Vagina (tissue), 2 donors: ENCODE measurements at regions not wholly inside any gene's neighbourhood (a gene's known extent, or its start where the extent isn't known, plus 50 kb on each side); places are given as distances from the start of the nearest gene placed in this dataset.

ENCODE experiments used
- DNase-seq, 2 donors: peaks; one replicate each; pipeline ENCODE4 v3.0.0-alpha.2; 2017; ENCODE audit errors: extremely low spot score in 2 of 2
- H3K27ac ChIP-seq: fragments of 200-600 bp; sonication (generic); one replicate; pipeline ENCODE4 v1.5.1; 2019
- H3K27me3 ChIP-seq: fragments of 200-600 bp; sonication (generic); one replicate; pipeline ENCODE4 v1.5.1; 2019
- H3K36me3 ChIP-seq, 2 donors: fragments of 200-600 bp; sonication (generic); one replicate each; pipeline ENCODE4 v1.5.1; 2017 to 2019
- H3K4me1 ChIP-seq: fragments of 200-600 bp; sonication (generic); one replicate; pipeline ENCODE4 v1.5.1; 2019
- H3K4me3 ChIP-seq, 2 donors: fragments of 200-600 bp; sonication (generic); 1 replicate in 1 of 2; 2 replicates in 1 of 2; pipeline ENCODE4 v1.5.1; 2016 to 2019
- H3K9me3 ChIP-seq: fragments of 200-600 bp; sonication (generic); one replicate; pipeline ENCODE4 v1.5.1; 2019
- POLR2A ChIP-seq, 2 donors: fragments of 450-650 bp; IDR thresholded peaks; one replicate each; pipeline ENCODE4 v1.6.1; 2017; ENCODE audit warnings: antibody characterized with exemption in 2 of 2, mild to moderate bottlenecking in 2 of 2, moderate library complexity in 2 of 2
- POLR2AphosphoS5 ChIP-seq, 2 donors: sonication (generic); formaldehyde crosslinking; IDR thresholded peaks; one replicate each; pipeline ENCODE4 v1.9.0; 2017; ENCODE audit warnings: antibody characterized with exemption in 2 of 2, mild to moderate bottlenecking in 2 of 2, low read depth in 1 of 2; ENCODE audit not compliant: insufficient read depth in 1 of 2
- intact Hi-C: fragments of 100-400 bp; cut with DNase I; formaldehyde crosslinking; loops from one replicate; pipeline ENCODE4 v1.15.1; 2023
- TF ChIP-seq, protein P1 (sequence below), 3 experiments: fragments of 450-650 bp in 2 of 3; fragments of 200-600 bp in 1 of 3; sonication (generic) in 1 of 3; IDR thresholded peaks; one replicate each; pipeline ENCODE4 v1.5.1; 2017 to 2019; ENCODE audit warnings: antibody characterized with exemption in 3 of 3, mild to moderate bottlenecking in 2 of 3, moderate library complexity in 2 of 3

DNA sequence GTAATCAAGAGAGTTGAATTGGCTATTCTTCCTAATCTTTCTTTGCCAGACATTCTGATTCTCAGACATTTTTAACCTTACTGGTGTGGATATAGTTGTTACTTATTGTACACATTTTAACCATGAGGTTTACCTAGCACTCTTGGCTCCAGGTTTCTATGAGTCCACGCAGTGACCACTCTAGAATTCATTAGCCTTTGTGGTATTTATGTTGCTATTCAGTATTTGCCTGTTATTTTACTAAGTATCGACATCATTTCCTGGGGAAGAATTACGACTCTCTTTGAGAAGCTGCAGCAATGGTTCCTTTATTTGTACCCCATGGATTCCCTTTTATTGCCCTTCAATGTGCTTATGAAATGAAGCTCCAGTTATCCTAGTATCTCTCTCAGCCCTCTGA lies 120.7 kb downstream of the RDH14 start:
- intact Hi-C loops: loop anchor here (2.0 to 10.0 kb wide), 2 partner anchors 37 to 925 kb away; no protein-coding TSS in a partner anchor

DNA sequence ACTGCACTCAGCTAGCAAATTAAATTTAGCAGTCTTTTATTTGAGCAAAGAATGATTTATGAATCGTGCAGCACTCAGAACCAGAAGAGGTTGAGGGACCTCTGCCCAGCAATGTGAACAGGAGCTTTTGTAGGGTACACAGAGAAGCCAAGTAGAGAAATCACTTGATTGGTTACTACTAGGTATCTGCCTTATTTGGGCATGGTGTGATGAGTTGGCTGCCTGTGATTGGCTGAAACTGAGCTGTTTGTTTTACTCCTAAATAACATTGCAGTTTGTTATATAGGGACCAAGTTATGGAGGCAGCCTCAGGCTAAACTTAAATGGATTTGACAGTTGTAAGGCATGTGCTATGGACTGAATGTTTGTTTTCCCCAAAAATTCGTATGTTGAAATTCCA lies 122.5 kb downstream of the RDH14 start:
- H3K4me3 ChIP-seq: no peak overlapping the region
- no peaks in the 10 kb centered on the region for H3K36me3 ChIP-seq
- H3K9me3 ChIP-seq: no peaks in the 10 kb centered on the region
- TF ChIP-seq, protein P1, sequence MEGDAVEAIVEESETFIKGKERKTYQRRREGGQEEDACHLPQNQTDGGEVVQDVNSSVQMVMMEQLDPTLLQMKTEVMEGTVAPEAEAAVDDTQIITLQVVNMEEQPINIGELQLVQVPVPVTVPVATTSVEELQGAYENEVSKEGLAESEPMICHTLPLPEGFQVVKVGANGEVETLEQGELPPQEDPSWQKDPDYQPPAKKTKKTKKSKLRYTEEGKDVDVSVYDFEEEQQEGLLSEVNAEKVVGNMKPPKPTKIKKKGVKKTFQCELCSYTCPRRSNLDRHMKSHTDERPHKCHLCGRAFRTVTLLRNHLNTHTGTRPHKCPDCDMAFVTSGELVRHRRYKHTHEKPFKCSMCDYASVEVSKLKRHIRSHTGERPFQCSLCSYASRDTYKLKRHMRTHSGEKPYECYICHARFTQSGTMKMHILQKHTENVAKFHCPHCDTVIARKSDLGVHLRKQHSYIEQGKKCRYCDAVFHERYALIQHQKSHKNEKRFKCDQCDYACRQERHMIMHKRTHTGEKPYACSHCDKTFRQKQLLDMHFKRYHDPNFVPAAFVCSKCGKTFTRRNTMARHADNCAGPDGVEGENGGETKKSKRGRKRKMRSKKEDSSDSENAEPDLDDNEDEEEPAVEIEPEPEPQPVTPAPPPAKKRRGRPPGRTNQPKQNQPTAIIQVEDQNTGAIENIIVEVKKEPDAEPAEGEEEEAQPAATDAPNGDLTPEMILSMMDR (IDR thresholded peaks at IDR 0.05): no peak
- TF ChIP-seq POLR2A (IDR thresholded peaks at IDR 0.05): no peak
- TF ChIP-seq POLR2AphosphoS5 (IDR thresholded peaks at IDR 0.05; ENCODE audit: insufficient read depth in 1 of 2, low read depth in 1 of 2): no peak
- no peak for DNase-seq
- intact Hi-C loops: loop anchor here (10.0 kb wide), 1 partner anchor 927 kb away; no protein-coding TSS in a partner anchor
- no peaks in the 10 kb centered on the region for H3K27me3 ChIP-seq
- H3K27ac ChIP-seq: no peak overlapping the region
- peaks cover 8% of the 10 kb centered on the region for H3K4me1 ChIP-seq

More for the DNA sequence above, 120.7 kb downstream of the RDH14 start:
- H3K36me3 ChIP-seq: no peaks in the 10 kb centered on the region
- no peak for DNase-seq
- H3K27me3 ChIP-seq: no peaks in the 10 kb centered on the region
- no peak overlapping the region for H3K27ac ChIP-seq
- no peak for TF ChIP-seq POLR2A (IDR thresholded peaks at IDR 0.05)
- TF ChIP-seq POLR2AphosphoS5 (IDR thresholded peaks at IDR 0.05; ENCODE audit: insufficient read depth in 1 of 2, low read depth in 1 of 2): no peak
- TF ChIP-seq, protein P1 (IDR thresholded peaks at IDR 0.05): no peak
- peaks cover 10% of the 10 kb centered on the region for H3K4me1 ChIP-seq
- H3K4me3 ChIP-seq: no peak overlapping the region
- no peaks in the 10 kb centered on the region for H3K9me3 ChIP-seq

DNA sequence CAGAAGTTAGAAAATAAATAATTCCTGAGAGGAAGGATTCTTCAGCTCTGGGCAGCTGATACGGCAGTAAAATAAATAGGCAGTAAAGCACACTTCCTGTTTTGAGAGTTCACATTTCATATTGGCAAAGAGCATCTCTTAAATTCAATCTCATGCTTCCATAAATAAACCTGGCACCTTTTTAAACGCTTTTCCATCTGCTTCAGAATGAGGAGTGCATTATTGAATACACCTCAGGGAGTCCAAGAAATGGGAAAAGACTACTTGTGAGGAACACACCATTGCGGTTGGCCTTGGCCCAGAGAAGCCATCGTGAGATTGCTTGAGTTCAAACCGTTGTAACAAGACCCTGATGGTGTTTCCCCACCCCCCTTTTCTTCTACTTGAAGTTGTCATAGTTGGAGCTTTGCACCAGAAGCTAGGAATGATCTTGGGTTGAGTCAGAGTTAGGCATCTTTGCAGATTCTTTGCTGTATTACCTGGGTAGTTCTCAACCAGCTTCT lies 123.9 kb downstream of the RDH14 start:
- H3K4me1 ChIP-seq: peaks cover 8% of the 10 kb centered on the region
- H3K4me3 ChIP-seq: no peak overlapping the region
- no peaks in the 10 kb centered on the region for H3K9me3 ChIP-seq
- intact Hi-C loops: loop anchor here (10.0 kb wide), 1 partner anchor 928 kb away; no protein-coding TSS in a partner anchor
- H3K36me3 ChIP-seq: no peaks in the 10 kb centered on the region
- TF ChIP-seq POLR2AphosphoS5 (IDR thresholded peaks at IDR 0.05; ENCODE audit: insufficient read depth in 1 of 2, low read depth in 1 of 2) (no peak), POLR2A (IDR thresholded peaks at IDR 0.05) (no peak)
- TF ChIP-seq, protein P1 (IDR thresholded peaks at IDR 0.05): no peak
- H3K27me3 ChIP-seq: no peaks in the 10 kb centered on the region
- no peak for DNase-seq
- H3K27ac ChIP-seq: no peak overlapping the region

DNA sequence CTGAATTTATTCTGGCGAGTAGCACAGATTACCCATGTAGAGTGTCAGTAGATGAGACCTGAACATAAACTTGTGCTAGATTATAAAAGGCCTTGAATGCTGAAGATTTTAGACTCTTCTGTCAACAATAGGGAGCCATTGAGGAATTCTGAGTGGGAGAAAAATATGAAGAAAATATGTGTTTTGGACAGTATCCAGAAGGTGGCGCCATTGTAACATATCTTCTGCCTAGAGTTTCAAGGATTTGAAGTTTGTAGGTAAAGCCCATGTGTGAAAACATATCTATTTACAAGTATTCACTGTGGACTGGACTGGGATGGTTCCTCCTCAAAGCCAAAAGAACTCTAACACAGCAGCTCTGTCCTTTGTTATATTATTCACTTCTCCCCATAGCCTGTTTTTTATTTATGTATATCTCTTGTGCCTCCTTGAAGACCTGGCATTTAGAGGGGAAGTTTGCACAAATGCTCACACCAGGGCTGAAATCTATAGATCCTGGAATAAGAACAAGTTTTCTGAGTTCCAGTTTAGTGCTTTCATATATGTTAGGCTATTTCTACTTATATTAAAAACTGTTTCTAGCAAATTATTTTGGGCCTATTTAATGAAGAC lies 124.9 kb downstream of the RDH14 start:
- Histone ChIP-seq H3K36me3 (no peaks in the 10 kb centered on the region), H3K4me1 (peaks cover 8% of the 10 kb centered on the region), H3K4me3 (no peak overlapping the region), H3K27me3 (no peaks in the 10 kb centered on the region), H3K9me3 (no peaks in the 10 kb centered on the region), H3K27ac (no peak overlapping the region)
- intact Hi-C loops: loop anchor here (10.0 kb wide), 1 partner anchor 929 kb away; no protein-coding TSS in a partner anchor
- no peak for DNase-seq
- TF ChIP-seq POLR2AphosphoS5 (IDR thresholded peaks at IDR 0.05; ENCODE audit: insufficient read depth in 1 of 2, low read depth in 1 of 2): no peak
- no peak for TF ChIP-seq POLR2A (IDR thresholded peaks at IDR 0.05)
- TF ChIP-seq, protein P1 (IDR thresholded peaks at IDR 0.05): peak in 2 of 3 experiments; percentile 33 to 35

DNA sequence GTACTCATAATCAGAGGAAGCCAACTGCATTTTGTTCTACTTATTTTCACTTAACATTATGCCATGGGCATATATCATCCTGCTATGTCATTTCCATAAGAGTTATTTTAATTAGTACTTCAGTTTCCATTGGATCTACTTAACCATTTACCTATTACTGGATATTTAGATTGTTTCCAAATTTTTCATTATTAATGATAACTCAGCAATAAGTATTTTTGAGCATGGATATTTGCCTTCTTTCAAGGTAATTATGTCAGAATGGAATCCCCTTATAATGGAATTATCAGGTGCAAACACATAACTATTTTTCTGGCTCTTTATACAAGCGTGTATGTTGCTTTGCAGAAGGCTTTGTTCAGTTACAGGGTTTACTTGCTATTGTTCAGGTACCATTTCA lies 126.6 kb downstream of the RDH14 start:
- Histone ChIP-seq H3K36me3 (no peaks in the 10 kb centered on the region), H3K27me3 (no peaks in the 10 kb centered on the region), H3K4me1 (peaks cover 8% of the 10 kb centered on the region), H3K9me3 (no peaks in the 10 kb centered on the region), H3K27ac (no peak overlapping the region), H3K4me3 (no peak overlapping the region)
- no peak for TF ChIP-seq POLR2AphosphoS5 (IDR thresholded peaks at IDR 0.05; ENCODE audit: insufficient read depth in 1 of 2, low read depth in 1 of 2)
- TF ChIP-seq, protein P1 (IDR thresholded peaks at IDR 0.05): no peak
- intact Hi-C loops: loop anchor here (10.0 kb wide), 1 partner anchor 931 kb away; no protein-coding TSS in a partner anchor
- DNase-seq: no peak
